Peyer's patch (tissue), 4 donors: ENCODE measurements at regions not wholly inside any gene's neighbourhood (a gene's known extent, or its start where the extent isn't known, plus 50 kb on each side); places are given as distances from the start of the nearest gene placed in this dataset.

Experiments
- CTCF ChIP-seq, 6 experiments: fragments of 450-650 bp in 4 of 6; fragments of 200-600 bp in 2 of 6; sonication (generic) in 1 of 6; IDR thresholded peaks; one replicate each; pipeline ENCODE4 v1.5.1; 2017 to 2019; ENCODE audit warnings: antibody characterized with exemption in 6 of 6, mild to moderate bottlenecking in 3 of 6, moderate library complexity in 1 of 6
- POLR2A ChIP-seq, 2 donors: fragments of 450-650 bp; IDR thresholded peaks; one replicate each; pipeline ENCODE4 v1.5.1; 2017; ENCODE audit warnings: antibody characterized with exemption in 2 of 2, mild to moderate bottlenecking in 2 of 2, moderate library complexity in 2 of 2

DNA sequence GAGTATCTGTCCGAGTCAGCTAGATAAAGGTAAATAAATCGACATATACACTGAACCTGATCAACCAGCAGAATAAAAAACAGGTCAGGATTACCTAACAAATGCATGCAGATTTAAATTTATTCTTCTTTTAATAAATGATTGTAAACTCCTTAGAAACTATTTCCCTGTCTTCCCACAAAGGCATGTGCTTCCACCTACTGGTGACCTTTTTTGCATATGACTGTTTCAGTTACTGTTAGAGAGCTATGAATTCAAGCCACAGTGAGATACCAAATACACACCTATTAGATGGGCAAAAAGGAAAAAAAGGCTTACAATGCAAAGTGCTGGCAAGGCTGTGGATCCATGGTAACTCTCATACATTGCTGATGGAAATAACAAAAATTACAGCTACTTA, 957.4 kb upstream of the NCAM2 start:
- TF ChIP-seq CTCF (IDR thresholded peaks at IDR 0.05) = no peak
- TF ChIP-seq POLR2A (IDR thresholded peaks at IDR 0.05) = no peak
